IgD-negative memory B cell (primary cell): ENCODE measurements at regions not wholly inside any gene's neighbourhood (a gene's known extent, or its start where the extent isn't known, plus 50 kb on each side); places are given as distances from the start of the nearest gene placed in this dataset.

ENCODE experiments used
- H3K27ac Mint-ChIP-seq, 3 donors: one replicate each; pipeline ENCODE4 v1.8.0; 2020 to 2022; ENCODE audit warnings: mild to moderate bottlenecking in 3 of 3, mixed read lengths in 3 of 3, moderate library complexity in 1 of 3
- H3K27me3 Mint-ChIP-seq: one replicate; pipeline ENCODE4 v1.8.0; 2021; ENCODE audit warnings: mixed read lengths
- H3K36me3 Mint-ChIP-seq: one replicate; pipeline ENCODE4 v1.8.0; 2020; ENCODE audit warnings: mild to moderate bottlenecking, mixed read lengths
- H3K4me1 Mint-ChIP-seq, 3 donors: one replicate each; pipeline ENCODE4 v1.8.0; 2020 to 2022; ENCODE audit warnings: mixed read lengths in 3 of 3, mild to moderate bottlenecking in 1 of 3
- H3K4me3 Mint-ChIP-seq, 4 donors: one replicate each; pipeline ENCODE4 v1.8.0; 2020 to 2022; ENCODE audit warnings: mild to moderate bottlenecking in 4 of 4, mixed read lengths in 4 of 4, moderate library complexity in 3 of 4
- H3K9me3 Mint-ChIP-seq, 3 donors: one replicate each; pipeline ENCODE4 v1.8.0; 2020 to 2021; ENCODE audit warnings: mixed read lengths in 3 of 3, mild to moderate bottlenecking in 1 of 3

DNA sequence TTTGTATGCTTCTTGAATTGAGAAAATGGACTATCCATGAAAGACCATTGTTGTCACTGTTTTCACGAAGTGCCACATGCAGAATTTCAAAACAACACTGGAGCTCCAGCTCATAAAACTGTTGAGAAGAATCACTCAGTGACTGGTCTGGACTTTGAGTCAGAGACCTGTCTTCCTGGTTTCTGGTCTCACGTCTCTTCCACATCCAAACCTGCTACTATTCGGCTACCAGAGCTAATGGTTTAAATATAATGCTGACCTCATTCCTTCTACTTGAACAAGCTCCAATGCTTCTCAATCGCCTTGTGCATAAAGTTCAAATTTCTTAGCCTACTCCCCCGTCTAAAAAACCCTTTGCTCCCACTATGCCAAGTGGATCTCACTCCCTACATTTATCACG is 227.9 kb upstream of the NR2F2 start:
- Mint-ChIP-seq H3K4me3 (no peak overlapping the region), H3K27me3 (no peaks in the 10 kb centered on the region), H3K36me3 (no peaks in the 10 kb centered on the region), H3K4me1 (no peaks in the 10 kb centered on the region), H3K27ac (no peak overlapping the region), H3K9me3 (peaks cover 0 to 12% (median 4%) of the 10 kb centered on the region in 3 donors)

GRCh38 chr15:96106181-96106580 is 224.3 kb upstream of the NR2F2 start:
- no peak overlapping the region for H3K4me3 Mint-ChIP-seq
- H3K27ac Mint-ChIP-seq: no peak overlapping the region
- peaks cover 0 to 10% (median 2%) of the 10 kb centered on the region in 3 donors for H3K9me3 Mint-ChIP-seq
- no peaks in the 10 kb centered on the region for H3K4me1 Mint-ChIP-seq
- no peaks in the 10 kb centered on the region for H3K27me3 Mint-ChIP-seq
- no peaks in the 10 kb centered on the region for H3K36me3 Mint-ChIP-seq

DNA sequence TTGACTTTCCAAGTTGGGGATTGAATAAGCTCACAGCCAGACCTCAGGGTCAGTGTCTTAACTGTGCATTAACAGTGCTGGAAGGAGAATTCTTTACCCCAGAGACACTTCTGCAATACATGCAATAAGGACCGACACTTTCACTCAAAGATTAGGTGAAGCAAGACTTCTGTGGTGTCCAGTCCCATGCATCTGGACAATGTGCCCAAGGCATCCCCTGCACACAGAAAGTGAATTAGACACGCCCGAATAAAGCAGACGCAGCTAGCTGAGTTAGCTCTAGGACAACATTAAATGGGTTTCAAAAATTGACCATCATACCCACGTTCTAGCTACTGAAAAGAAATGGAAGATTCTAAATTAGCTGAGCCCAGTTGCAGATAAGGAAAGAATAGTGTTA is 223.9 kb upstream of the NR2F2 start:
- H3K27me3 Mint-ChIP-seq: no peaks in the 10 kb centered on the region
- H3K27ac Mint-ChIP-seq: no peak overlapping the region
- H3K4me3 Mint-ChIP-seq: no peak overlapping the region
- peaks cover 2 to 10% (median 2%) of the 10 kb centered on the region in 3 donors for H3K9me3 Mint-ChIP-seq
- H3K36me3 Mint-ChIP-seq: no peaks in the 10 kb centered on the region
- no peaks in the 10 kb centered on the region for H3K4me1 Mint-ChIP-seq

DNA sequence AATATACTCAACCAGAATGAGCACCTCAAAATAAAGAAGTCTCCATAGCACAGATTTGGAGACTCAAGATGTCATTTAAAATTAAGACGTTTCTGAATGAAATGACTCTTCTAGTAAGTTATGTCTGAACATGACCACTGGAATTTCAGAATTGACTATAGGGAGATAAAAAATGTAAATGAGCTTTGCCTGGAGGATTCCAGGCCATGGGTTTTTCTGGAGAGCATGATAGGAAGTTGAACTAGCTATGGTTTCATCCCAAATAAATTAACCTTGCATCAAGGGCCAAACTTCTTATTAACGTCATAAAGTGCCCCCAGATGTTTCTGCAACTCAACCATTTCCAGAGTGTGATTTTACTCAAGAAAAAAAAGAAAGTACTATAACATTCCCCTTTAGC is 222.6 kb upstream of the NR2F2 start:
- no peak overlapping the region for H3K27ac Mint-ChIP-seq
- no peaks in the 10 kb centered on the region for H3K36me3 Mint-ChIP-seq
- no peaks in the 10 kb centered on the region for H3K4me1 Mint-ChIP-seq
- H3K9me3 Mint-ChIP-seq: peaks cover 5 to 9% (median 9%) of the 10 kb centered on the region in 3 donors
- H3K4me3 Mint-ChIP-seq: no peak overlapping the region
- no peaks in the 10 kb centered on the region for H3K27me3 Mint-ChIP-seq

DNA sequence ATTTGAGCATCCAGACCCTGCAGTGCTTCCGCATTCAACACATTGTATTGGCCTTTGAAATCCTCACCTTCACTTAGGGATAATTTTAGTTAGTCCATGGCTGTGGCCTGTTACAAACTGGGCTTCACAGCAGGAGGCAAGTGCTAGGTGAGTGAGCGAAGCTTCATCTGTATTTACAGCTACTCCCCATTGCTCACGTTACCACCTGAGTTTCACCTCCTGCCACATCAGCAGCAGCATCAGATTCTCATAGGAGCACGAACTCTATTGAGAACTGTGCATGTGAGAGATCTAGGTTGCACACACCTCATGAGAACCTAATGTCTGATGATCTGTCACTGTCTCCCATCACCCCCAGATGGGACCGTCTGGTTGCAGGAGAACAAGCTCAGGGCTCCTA is 222.1 kb upstream of the NR2F2 start:
- Mint-ChIP-seq H3K27ac (no peak overlapping the region), H3K9me3 (peaks cover 5 to 9% (median 8%) of the 10 kb centered on the region in 3 donors)

GRCh38 chr15:96109820-96110219 is 220.7 kb upstream of the NR2F2 start:
- H3K9me3 Mint-ChIP-seq: peaks cover 5 to 9% (median 8%) of the 10 kb centered on the region in 3 donors
- peaks cover 1% of the 10 kb centered on the region for H3K36me3 Mint-ChIP-seq
- H3K4me1 Mint-ChIP-seq: no peaks in the 10 kb centered on the region
- no peaks in the 10 kb centered on the region for H3K27me3 Mint-ChIP-seq
- no peak overlapping the region for H3K27ac Mint-ChIP-seq
- no peak overlapping the region for H3K4me3 Mint-ChIP-seq

More for the DNA sequence above, 222.1 kb upstream of the NR2F2 start:
- Mint-ChIP-seq H3K27me3 (no peaks in the 10 kb centered on the region), H3K4me1 (no peaks in the 10 kb centered on the region), H3K4me3 (no peak overlapping the region), H3K36me3 (peaks cover under 1% of the 10 kb centered on the region)

- H3K27ac Mint-ChIP-seq: no peak overlapping the region
- H3K4me1 Mint-ChIP-seq: peaks cover 0 to 2% (median 0%) of the 10 kb centered on the region in 3 donors
- peaks cover 1% of the 10 kb centered on the region for H3K36me3 Mint-ChIP-seq
- peaks cover 0 to 16% (median 7%) of the 10 kb centered on the region in 3 donors for H3K9me3 Mint-ChIP-seq
- no peak overlapping the region for H3K4me3 Mint-ChIP-seq
- no peaks in the 10 kb centered on the region for H3K27me3 Mint-ChIP-seq
Observed at GRCh38 chr15:96112018-96112417, 218.5 kb upstream of the NR2F2 start.

DNA sequence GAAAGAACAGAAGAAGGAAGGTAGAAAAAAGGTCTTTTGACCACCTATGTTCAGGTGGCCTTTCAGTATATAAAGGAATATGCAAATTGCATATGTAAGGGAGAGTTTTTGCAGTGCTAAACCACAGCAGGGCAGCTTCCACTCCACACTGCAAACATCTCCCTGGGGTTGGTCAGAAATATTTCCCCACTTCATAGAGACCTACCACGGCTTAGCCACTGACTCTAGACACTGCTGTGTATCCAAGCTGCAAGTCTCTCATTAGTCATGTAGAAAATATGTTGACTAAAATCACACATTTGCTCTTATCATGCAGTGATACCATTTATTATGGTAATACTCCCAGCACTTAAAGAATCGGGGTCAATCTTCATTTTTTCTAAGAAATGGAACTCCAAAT is 214.9 kb upstream of the NR2F2 start:
- Mint-ChIP-seq H3K27ac (no peak overlapping the region), H3K4me3 (no peak overlapping the region), H3K4me1 (peaks cover 0 to 2% (median 0%) of the 10 kb centered on the region in 3 donors), H3K36me3 (peaks cover 1% of the 10 kb centered on the region), H3K9me3 (peaks cover 0 to 16% (median 8%) of the 10 kb centered on the region in 3 donors), H3K27me3 (no peaks in the 10 kb centered on the region)

DNA sequence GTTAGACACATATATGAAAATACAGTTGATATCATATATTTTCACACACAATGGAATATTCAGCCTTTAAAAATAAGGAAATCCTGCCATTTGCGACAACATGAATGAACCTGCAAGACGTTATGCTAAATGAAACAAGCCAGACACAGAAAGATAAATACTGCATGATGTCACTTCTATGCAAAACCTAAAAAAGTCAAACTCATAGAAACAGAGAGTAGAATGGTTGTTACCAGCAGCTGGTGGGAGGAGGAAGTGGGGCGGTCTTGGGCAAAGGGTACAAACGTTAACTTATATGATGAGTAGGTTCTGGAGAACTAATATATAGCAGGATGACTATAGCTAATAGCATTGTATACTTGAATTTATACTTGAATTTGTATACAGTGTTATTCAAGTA is 213.2 kb upstream of the NR2F2 start:
- Mint-ChIP-seq H3K36me3 (peaks cover 1% of the 10 kb centered on the region), H3K27me3 (no peaks in the 10 kb centered on the region), H3K27ac (no peak overlapping the region), H3K4me3 (no peak overlapping the region), H3K9me3 (peaks cover 0 to 13% (median 8%) of the 10 kb centered on the region in 3 donors), H3K4me1 (peaks cover 0 to 2% (median 0%) of the 10 kb centered on the region in 3 donors)

DNA sequence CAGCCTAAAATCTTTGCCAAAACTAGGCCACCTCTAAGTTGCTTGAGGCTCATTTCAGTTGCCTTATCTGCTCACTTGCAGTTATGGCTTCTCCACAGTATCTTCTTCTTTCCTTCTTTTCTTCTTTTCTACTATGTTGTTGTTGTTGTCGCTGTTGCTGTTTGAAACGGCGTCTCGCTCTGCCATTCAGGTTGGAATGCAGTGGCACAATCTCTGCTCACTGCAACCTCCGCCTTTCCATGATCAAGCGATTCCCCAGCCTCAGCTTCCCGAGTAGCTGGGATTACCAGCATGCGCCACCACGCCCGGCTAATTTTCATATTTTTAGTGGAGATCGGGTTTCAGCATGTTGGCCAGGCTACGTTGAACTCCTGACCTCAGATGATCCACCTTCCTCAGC is 210.8 kb upstream of the NR2F2 start:
- H3K4me3 Mint-ChIP-seq: no peak overlapping the region

GRCh38 chr15:96121086-96121920 is 209.2 kb upstream of the NR2F2 start:
- Mint-ChIP-seq H3K27me3 (no peaks in the 10 kb centered on the region), H3K4me3 (no peak overlapping the region), H3K9me3 (peaks cover 0 to 3% (median 3%) of the 10 kb centered on the region in 3 donors), H3K36me3 (no peaks in the 10 kb centered on the region), H3K4me1 (no peaks in the 10 kb centered on the region), H3K27ac (no peak overlapping the region)

More for the DNA sequence above, 210.8 kb upstream of the NR2F2 start:
- Mint-ChIP-seq H3K27me3 (no peaks in the 10 kb centered on the region), H3K4me1 (peaks cover 0 to 2% (median 0%) of the 10 kb centered on the region in 3 donors), H3K36me3 (no peaks in the 10 kb centered on the region), H3K9me3 (peaks cover 0 to 7% (median 5%) of the 10 kb centered on the region in 3 donors), H3K27ac (no peak overlapping the region)

- Mint-ChIP-seq H3K4me1 (no peaks in the 10 kb centered on the region), H3K27me3 (no peaks in the 10 kb centered on the region), H3K9me3 (peaks cover 0 to under 1% (median 0%) of the 10 kb centered on the region in 3 donors), H3K4me3 (no peak overlapping the region), H3K27ac (no peak overlapping the region), H3K36me3 (no peaks in the 10 kb centered on the region)
Observed at GRCh38 chr15:96122077-96123027, 208.1 kb upstream of the NR2F2 start.

- no peaks in the 10 kb centered on the region for H3K4me1 Mint-ChIP-seq
- H3K36me3 Mint-ChIP-seq: no peaks in the 10 kb centered on the region
- no peak overlapping the region for H3K4me3 Mint-ChIP-seq
- H3K27me3 Mint-ChIP-seq: no peaks in the 10 kb centered on the region
- H3K27ac Mint-ChIP-seq: no peak overlapping the region
- no peaks in the 10 kb centered on the region for H3K9me3 Mint-ChIP-seq
Observed at GRCh38 chr15:96123028-96123400, 207.5 kb upstream of the NR2F2 start.

DNA sequence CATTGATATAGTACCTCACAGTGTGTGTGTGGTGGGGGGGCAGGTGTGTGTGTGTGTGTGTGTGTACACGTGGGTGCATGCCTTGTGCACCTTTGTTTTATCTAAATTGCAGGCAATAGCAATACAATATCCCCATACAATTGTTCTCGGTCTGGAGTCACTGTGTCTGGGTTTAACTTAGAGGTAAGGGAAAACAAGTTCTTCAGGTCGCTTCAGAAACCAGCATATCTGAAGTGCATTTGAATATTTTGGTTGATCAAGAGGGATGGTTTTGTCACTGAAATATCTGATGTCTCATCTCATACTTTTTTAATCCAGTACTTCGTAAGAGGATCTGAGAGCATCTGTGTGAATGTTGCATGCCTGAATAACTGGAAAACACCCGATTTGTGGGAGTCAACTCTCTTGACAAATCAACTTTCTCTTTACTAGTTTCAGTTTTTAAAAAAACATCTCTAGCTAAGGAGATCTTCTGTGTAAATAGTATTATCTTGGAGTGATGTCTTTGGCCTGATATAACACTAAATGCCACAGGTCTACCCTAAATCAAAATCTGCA is 206.8 kb upstream of the NR2F2 start:
- Mint-ChIP-seq H3K27me3 (no peaks in the 10 kb centered on the region), H3K36me3 (no peaks in the 10 kb centered on the region), H3K4me1 (no peaks in the 10 kb centered on the region), H3K4me3 (no peak overlapping the region), H3K9me3 (no peaks in the 10 kb centered on the region), H3K27ac (no peak overlapping the region)

GRCh38 chr15:96124436-96124835 is 206.1 kb upstream of the NR2F2 start:
- Mint-ChIP-seq H3K4me3 (no peak overlapping the region), H3K4me1 (no peaks in the 10 kb centered on the region), H3K36me3 (no peaks in the 10 kb centered on the region), H3K27me3 (no peaks in the 10 kb centered on the region), H3K27ac (no peak overlapping the region), H3K9me3 (no peaks in the 10 kb centered on the region)
